Glomerular visceral epithelial cell (primary cell): ENCODE measurements at regions not wholly inside any gene's neighbourhood (a gene's known extent, or its start where the extent isn't known, plus 50 kb on each side); places are given as distances from the start of the nearest gene placed in this dataset.
"Not testable (repeated sequence)": the region's sequence is repeated elsewhere in the genome, so short reads cannot be mapped to it uniquely, and the experiment has no call there.

Source experiments
- DNase-seq: peaks from one replicate; pipeline ENCODE4 v3.0.0-alpha.2; 2016; ENCODE audit errors: extremely low spot score

- DNase-seq = peak; percentile 24
These were observed 121.1 kb upstream of the NDST4 start for GRCh38 chr4:115234405-115235093.

GRCh38 chr4:115233600-115233999 is 120.2 kb upstream of the NDST4 start:
- no peak for DNase-seq

GRCh38 chr4:115229873-115230272 is 116.5 kb upstream of the NDST4 start:
- no peak for DNase-seq

- DNase-seq = no peak
These were observed 115.4 kb upstream of the NDST4 start for GRCh38 chr4:115228851-115229250.

- no peak for DNase-seq
These were observed 108.6 kb upstream of the NDST4 start for GRCh38 chr4:115222061-115222460.

GRCh38 chr4:115219862-115220261 is 106.4 kb upstream of the NDST4 start:
- no peak for DNase-seq

- DNase-seq = no peak
These were observed 106.0 kb upstream of the NDST4 start for GRCh38 chr4:115219315-115219860.

- no peak for DNase-seq
These were observed 102.5 kb upstream of the NDST4 start for GRCh38 chr4:115215935-115216334.

- no peak for DNase-seq
These were observed 100.3 kb upstream of the NDST4 start for GRCh38 chr4:115213716-115214115.

GRCh38 chr4:115201042-115201330 is 87.6 kb upstream of the NDST4 start:
- DNase-seq = no peak

- DNase-seq = not testable (repeated sequence)
These were observed 87.0 kb upstream of the NDST4 start for GRCh38 chr4:115200201-115201041.

GRCh38 chr4:115194612-115195011 is 81.2 kb upstream of the NDST4 start:
- DNase-seq = not testable (repeated sequence)

- no peak for DNase-seq
These were observed 77.1 kb upstream of the NDST4 start for GRCh38 chr4:115190529-115190928.

GRCh38 chr4:115187136-115187535 is 73.7 kb upstream of the NDST4 start:
- DNase-seq = no peak

GRCh38 chr4:115179438-115180062 is 66.1 kb upstream of the NDST4 start:
- not testable (repeated sequence) for DNase-seq

- DNase-seq = not testable (repeated sequence)
These were observed 65.3 kb upstream of the NDST4 start for GRCh38 chr4:115178687-115179086.

- DNase-seq = no peak
These were observed 57.8 kb upstream of the NDST4 start for GRCh38 chr4:115171220-115171619.

GRCh38 chr4:115165503-115165902 is 52.1 kb upstream of the NDST4 start:
- no peak for DNase-seq
